Superior temporal gyrus (tissue), 1 donor: ENCODE measurements at regions not wholly inside any gene's neighbourhood (a gene's known extent, or its start where the extent isn't known, plus 50 kb on each side); places are given as distances from the start of the nearest gene placed in this dataset.
"Not testable (repeated sequence)": the region's sequence is repeated elsewhere in the genome, so short reads cannot be mapped to it uniquely, and the experiment has no call there.

Experiments used
- DNase-seq: peaks from one replicate; pipeline ENCODE4 v3.0.0-alpha.2; 2016; ENCODE audit errors: extremely low spot score

DNA sequence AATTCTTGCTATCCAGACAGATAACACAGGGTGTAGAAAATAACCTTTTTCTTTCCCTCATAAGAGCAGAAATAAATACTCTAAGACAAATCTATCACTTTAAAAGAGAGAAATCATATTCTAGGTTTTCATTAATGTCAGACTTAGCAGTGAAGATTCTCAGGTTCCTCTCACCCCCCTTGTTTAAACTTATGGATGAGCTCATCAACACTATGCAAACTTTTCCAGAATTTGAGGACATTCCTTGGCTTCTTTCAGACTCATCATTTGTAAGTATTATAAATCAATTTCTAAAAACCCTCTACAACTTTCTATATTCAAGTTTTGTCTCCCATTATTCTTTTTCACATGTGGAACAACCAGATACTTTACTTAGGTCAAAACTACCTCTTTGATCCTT is 374.9 kb upstream of the TRPC7 start:
- no peak for DNase-seq

DNA sequence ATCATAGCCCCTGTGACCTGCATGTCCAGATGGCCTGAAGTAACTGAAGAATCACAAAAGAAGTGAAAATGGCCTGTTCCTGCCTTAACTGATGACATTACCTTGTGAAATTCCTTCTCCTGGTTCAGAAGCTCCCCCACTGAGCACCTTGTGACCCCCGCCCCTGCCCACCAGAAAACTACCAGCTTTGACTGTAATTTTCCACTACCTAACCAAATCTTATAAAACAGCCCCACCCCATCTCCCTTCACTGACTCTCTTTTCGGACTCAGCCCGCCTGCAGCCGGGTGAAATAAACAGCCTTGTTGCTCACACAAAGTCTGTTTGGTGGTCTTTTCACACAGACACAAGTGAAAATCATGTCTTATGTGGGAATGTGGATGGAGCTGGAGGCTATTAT is 373.9 kb upstream of the TRPC7 start:
- DNase-seq = not testable (repeated sequence)

DNA sequence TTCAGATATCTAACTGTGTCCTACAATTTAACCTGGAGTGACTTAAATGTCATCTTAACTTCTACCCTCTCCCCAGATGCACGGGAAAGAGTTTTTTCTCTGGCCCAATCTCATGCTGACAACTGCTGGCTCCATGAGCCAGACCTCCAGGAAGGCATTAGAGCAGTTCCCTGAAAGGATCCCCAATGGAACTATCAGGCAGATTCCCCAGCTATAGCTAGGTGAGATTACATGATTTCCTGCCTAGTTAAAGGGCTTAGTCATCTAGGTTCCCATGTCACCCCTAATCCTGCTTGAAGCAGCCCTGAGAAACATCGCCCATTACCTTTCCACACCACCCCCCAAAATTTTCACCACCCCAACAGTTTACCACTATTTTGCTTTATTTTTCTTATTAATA is 373.5 kb upstream of the TRPC7 start:
- DNase-seq = no peak

- no peak for DNase-seq
Measured at GRCh38 chr5:136736021-136736420, 370.7 kb upstream of the TRPC7 start.

DNA sequence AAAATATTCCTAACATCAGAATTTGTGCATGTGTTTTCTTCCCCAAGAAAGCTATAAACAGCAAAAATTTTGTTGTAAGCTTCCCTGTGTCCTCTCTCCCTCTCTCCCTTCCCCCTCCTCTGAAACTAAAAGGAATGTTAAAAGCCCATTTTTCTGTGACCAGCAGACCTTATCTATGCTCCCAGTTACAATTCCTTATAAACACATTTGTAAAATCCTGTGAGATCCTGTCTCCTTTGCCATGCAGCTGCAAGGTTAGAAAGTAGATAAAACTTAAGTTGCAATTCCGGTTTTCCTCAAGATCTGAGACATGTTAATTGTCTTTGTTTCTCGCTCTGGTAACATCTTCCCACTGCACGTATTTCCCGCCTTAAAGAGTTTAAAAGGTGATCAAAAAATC is 370.3 kb upstream of the TRPC7 start:
- DNase-seq = not testable (repeated sequence)

DNA sequence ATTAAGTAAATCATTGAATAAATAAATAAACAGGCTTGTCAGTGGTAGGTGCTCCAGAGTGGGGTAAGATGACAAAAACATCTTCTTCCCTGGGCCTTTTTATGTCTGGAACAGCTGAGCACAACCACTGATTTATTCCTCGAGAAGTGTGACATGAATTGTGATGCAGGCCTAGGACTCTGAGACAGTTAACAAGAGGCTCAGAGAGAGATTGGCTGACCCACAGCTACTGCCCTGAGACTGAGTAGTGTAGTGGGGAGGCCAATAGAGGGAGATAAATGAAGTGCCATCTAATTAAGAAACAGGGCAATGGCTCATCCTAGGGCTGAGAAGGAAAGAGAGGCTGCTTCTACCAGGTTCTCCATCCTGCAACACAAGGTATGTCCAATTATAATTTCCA is 369.3 kb upstream of the TRPC7 start:
- DNase-seq = no peak

DNA sequence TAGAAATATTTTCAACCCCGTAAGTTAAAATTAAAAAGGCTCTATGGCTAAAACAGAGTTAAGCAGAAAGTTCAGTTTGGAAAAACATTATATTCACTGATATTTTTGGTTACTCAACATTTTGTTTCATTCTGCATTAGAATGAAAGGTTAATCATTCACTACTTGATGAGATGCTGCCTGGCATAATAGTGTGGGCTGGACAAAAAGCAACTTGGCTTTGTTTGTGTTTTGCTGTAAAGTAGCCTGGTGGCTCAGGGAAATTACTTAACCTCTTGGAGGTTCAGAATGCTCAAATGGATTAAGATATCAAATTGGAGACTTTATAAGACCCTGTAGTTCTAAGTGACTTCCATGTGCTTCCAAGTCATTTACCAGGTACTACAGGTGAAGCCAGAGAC is 367.4 kb upstream of the TRPC7 start:
- no peak for DNase-seq

GRCh38 chr5:136731241-136731900 is 366.0 kb upstream of the TRPC7 start:
- DNase-seq = peak; percentile 18

GRCh38 chr5:136730426-136730825 is 365.1 kb upstream of the TRPC7 start:
- DNase-seq = no peak

DNA sequence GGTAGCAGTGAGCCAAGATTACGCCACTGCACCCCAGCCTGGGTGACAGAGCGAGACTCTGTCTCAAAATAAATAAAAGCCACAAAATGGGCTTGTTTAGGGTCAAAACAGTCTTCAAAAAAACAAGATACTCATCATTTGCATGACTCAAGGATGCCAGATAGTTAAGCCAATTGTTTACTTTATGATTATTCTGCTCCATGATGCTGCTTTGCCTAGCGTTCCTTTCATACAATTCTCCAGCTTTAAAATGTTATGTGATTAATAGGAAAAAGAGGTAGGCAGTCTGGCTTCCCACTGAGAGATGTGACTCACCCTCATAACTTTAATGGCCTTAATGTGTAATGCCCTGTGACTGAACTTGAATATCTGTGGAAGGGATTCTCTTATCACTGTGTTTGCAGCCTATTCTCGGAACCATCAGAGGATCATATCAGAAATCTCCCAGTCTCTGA is 364.6 kb upstream of the TRPC7 start:
- no peak for DNase-seq

DNA sequence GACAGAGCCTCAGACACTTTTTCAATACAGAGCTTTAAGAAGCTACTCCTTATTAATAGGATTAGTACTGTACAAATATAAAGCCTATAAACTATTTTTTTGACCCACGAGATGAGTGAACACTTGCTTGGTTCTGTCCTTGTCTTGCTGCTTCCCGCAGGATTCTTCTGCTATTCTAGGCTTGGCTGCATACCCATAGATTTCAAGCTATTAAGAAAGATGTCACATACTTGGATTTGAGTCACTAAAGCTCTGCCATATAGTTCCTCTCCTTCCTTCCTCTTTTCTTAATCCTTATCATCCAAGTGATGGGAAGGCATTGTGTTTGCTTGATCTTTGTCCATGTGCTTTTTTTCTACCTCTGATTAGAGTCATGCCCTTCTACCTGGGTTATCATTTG is 361.2 kb upstream of the TRPC7 start:
- DNase-seq = no peak

GRCh38 chr5:136724161-136724560 is 358.8 kb upstream of the TRPC7 start:
- DNase-seq = no peak

- DNase-seq = no peak
Measured at GRCh38 chr5:136722581-136722980, 357.2 kb upstream of the TRPC7 start.

DNA sequence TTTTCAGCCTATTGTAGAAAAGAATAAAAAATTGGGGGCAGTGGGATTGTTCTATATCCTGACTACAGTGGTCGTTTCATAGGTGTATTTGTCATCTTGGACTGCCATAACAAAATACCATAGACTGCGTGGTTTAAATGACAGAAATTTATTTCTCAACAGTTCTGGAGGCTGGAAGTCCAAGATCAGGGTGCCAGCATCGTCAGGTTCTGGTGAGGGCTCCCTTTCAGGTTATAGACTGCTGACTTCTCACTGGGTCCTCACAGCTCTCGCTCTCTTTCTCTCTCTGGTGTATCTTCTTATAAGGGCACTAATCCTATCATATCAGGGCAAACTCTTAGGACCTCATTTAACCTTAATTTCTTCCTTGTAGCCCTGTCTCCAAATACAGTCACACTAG is 356.7 kb upstream of the TRPC7 start:
- no peak for DNase-seq

DNA sequence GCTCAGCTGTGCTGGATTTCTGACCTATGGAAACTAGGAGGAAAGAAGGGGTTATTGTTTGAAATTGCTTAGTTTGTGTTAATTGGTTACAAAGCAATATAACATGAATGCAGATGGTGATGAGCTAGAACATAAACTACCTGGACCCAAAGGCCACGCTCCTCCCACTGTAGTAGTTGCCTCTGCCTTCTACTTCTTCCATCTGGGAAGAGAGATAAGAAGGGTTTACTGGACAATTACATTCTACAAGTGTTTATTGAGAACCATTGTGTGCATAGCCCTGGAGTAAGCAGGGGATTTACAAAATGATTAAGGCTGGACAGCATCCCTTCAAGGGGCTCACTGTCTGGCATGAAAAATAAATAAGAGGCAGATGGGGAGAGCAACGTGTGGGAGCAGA is 355.3 kb upstream of the TRPC7 start:
- DNase-seq = no peak

- DNase-seq = no peak
Measured at GRCh38 chr5:136717917-136718316, 352.6 kb upstream of the TRPC7 start.

- no peak for DNase-seq
Measured at GRCh38 chr5:136714286-136714685, 348.9 kb upstream of the TRPC7 start.

DNA sequence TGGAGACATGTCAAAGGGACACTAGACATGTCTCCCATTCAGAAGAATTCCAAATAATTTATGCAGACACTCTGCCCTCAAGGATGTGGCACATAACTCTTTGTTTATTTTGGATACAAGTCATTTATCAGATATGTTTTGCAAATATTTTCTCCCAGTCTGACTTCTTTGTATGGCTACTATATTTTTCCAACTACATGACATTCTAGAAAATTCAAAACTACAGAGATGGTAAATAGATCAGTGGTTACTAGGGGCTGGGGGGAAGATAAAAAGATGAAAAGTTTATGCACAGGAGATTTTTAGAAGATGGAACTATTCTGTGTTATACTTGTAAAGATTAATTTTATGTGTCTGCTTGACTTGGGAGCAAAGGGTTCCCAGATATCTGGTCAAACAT is 347.3 kb upstream of the TRPC7 start:
- DNase-seq = no peak

GRCh38 chr5:136710834-136711233 is 345.5 kb upstream of the TRPC7 start:
- no peak for DNase-seq

DNA sequence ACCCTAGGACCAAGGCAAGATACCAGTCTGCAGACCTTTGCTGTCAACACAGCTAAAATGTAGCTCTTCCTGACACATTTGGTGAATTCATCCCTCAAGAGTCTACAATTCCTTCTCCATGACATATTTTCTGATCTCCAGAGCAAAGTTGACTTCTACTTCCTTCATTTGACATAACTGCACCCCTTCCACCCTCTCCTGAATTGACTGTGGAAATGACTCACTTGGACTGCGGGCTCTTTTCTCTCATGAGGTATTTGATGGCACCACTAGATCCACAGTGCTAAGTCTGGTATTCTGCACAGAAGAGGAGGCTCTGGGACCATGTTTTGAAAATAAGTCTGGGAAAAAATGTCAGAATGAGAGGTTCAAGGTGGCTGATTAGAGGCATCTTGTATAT is 338.4 kb upstream of the TRPC7 start:
- no peak for DNase-seq

- no peak for DNase-seq
Measured at GRCh38 chr5:136703036-136703435, 337.7 kb upstream of the TRPC7 start.

GRCh38 chr5:136701191-136701590 is 335.8 kb upstream of the TRPC7 start:
- DNase-seq = no peak

DNA sequence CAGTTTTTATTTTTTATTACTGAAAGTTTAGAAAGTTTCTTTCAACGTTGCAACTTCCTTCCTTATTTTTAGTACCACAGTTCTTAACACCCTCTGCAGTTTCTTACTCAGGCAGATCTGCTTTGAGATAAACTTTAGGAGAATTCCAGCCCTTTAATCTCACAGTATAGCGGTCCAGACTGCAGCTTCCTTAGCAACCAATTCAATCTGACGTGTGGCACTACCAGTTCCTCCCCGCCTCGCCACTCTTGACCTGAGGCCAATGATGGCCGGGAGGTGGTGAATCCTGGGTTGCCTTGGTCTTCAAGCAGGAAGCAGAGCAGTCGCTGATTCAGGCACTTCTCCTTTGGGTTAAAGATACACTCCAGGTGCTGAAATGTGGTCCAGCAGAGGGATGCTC is 334.3 kb upstream of the TRPC7 start:
- DNase-seq = no peak

DNA sequence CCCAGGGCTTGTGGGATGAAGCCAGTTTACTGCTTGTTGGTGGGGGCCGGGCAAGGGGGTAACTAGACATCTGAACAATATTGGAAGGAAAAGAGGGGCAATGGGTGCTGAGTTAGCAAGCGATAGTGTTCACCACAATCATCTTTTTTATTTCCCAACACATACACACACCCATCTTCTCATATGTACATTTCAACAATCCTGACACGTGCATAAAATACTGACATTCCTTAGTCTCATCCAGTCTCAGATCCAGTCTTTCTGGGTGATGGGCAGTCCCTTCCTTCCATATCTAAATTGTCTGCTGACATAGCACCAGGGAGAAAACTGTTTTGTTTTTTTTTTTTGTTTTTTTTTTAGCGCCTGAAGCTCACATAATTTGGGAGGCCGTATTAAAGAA is 333.6 kb upstream of the TRPC7 start:
- no peak for DNase-seq
